Loucy (cell line): ENCODE measurements at regions not wholly inside any gene's neighbourhood (a gene's known extent, or its start where the extent isn't known, plus 50 kb on each side); places are given as distances from the start of the nearest gene placed in this dataset.

Experiments
- H2AFZ ChIP-seq: fragments of 200-600 bp; sonication (generic); 2 replicates; pipeline ENCODE4 v1.6.0; 2016; ENCODE audit warnings: antibody characterized with exemption, mild to moderate bottlenecking, low read length, moderate library complexity
- H3F3A ChIP-seq: fragments of 200-600 bp; 2 replicates; pipeline ENCODE4 v1.6.0; 2016; ENCODE audit warnings: antibody characterized with exemption, low read depth, mild to moderate bottlenecking
- H3K27me3 ChIP-seq: fragments of 200-600 bp; sonication (generic); 2 replicates; pipeline ENCODE4 v1.6.1; 2014; ENCODE audit warnings: low read length, mild to moderate bottlenecking; ENCODE audit not compliant: insufficient read depth, poor library complexity, severe bottlenecking
- H3K36me3 ChIP-seq: fragments of 200-600 bp; sonication (generic); 2 replicates; pipeline ENCODE4 v1.6.1; 2016; ENCODE audit warnings: low read length; ENCODE audit not compliant: insufficient read depth
- H3K4me1 ChIP-seq: fragments of 200-600 bp; sonication (generic); 2 replicates; pipeline ENCODE4 v1.5.1; 2014; ENCODE audit warnings: low read length, mild to moderate bottlenecking; ENCODE audit not compliant: insufficient read depth, poor library complexity, severe bottlenecking
- H3K4me2 ChIP-seq: fragments of 200-600 bp; sonication (generic); 2 replicates; pipeline ENCODE4 v1.6.0; 2014; ENCODE audit warnings: antibody characterized with exemption, low read length, low read depth, mild to moderate bottlenecking; ENCODE audit not compliant: poor library complexity, severe bottlenecking
- H3K4me3 ChIP-seq: fragments of 200-600 bp; sonication (generic); 2 replicates; pipeline ENCODE4 v1.5.1; 2014; ENCODE audit warnings: low read length, mild to moderate bottlenecking, mixed read lengths; ENCODE audit not compliant: poor library complexity, severe bottlenecking
- H3K79me2 ChIP-seq: fragments of 200-600 bp; sonication (generic); 2 replicates; pipeline ENCODE4 v1.6.1; 2014; ENCODE audit warnings: low read length; ENCODE audit not compliant: insufficient read depth
- H3K9ac ChIP-seq: fragments of 200-600 bp; sonication (generic); 2 replicates; pipeline ENCODE4 v1.6.0; 2014; ENCODE audit warnings: mild to moderate bottlenecking, low read depth, low read length, moderate library complexity; ENCODE audit not compliant: poor library complexity, severe bottlenecking
- H3K9me2 ChIP-seq: fragments of 200-600 bp; sonication (generic); replicated peaks from 2 replicates; pipeline ENCODE4 v1.6.1; 2016; ENCODE audit warnings: low read depth, low read length, mixed read lengths
- H3K9me3 ChIP-seq: fragments of 200-600 bp; sonication (generic); 2 replicates; pipeline ENCODE4 v1.6.1; 2014; ENCODE audit warnings: mild to moderate bottlenecking, antibody characterized with exemption, low read length, low read depth; ENCODE audit not compliant: insufficient read depth
- H4K20me1 ChIP-seq: fragments of 200-600 bp; sonication (generic); 2 replicates; pipeline ENCODE4 v1.6.0; 2014; ENCODE audit warnings: antibody characterized with exemption, low read length, mild to moderate bottlenecking; ENCODE audit not compliant: insufficient read depth, poor library complexity, severe bottlenecking
- CTCF ChIP-seq: fragments of 200-600 bp; sonication (generic); conservative IDR thresholded peaks from 2 replicates; pipeline ENCODE4 v1.5.1; 2014; ENCODE audit warnings: mild to moderate bottlenecking, antibody characterized with exemption, low read length
- EZH2phosphoT487 ChIP-seq: fragments of 200-600 bp; IDR thresholded peaks from 2 replicates; pipeline ENCODE4 v1.6.1; 2018; ENCODE audit warnings: antibody characterized with exemption, mild to moderate bottlenecking, moderate library complexity, borderline replicate concordance

GRCh38 chr6:93164781-93165180 lies 254.6 kb downstream of the EPHA7 start:
- H3K36me3 ChIP-seq: no peaks in the 10 kb centered on the region
- H3K27me3 ChIP-seq: no peaks in the 10 kb centered on the region
- H3K4me3 ChIP-seq: no peak overlapping the region
- no peaks in the 10 kb centered on the region for H3K79me2 ChIP-seq
- no peak overlapping the region for H3K9ac ChIP-seq
- no peaks in the 10 kb centered on the region for H3K9me3 ChIP-seq
- no peak for TF ChIP-seq EZH2phosphoT487
- H2AFZ ChIP-seq: no peak overlapping the region
- no peaks in the 10 kb centered on the region for H3K9me2 ChIP-seq
- H4K20me1 ChIP-seq: no peaks in the 10 kb centered on the region
- H3K4me2 ChIP-seq: no peak overlapping the region
- no peaks in the 10 kb centered on the region for H3F3A ChIP-seq
- H3K4me1 ChIP-seq: peaks cover 13% of the 10 kb centered on the region

GRCh38 chr6:93163146-93163545 lies 256.2 kb downstream of the EPHA7 start:
- peaks cover 13% of the 10 kb centered on the region for H3K4me1 ChIP-seq
- no peaks in the 10 kb centered on the region for H3K79me2 ChIP-seq
- peak overlapping the region; percentile 55 for H3K4me2 ChIP-seq
- H3K27me3 ChIP-seq: no peaks in the 10 kb centered on the region
- TF ChIP-seq CTCF (no peak), EZH2phosphoT487 (no peak)
- no peak overlapping the region for H2AFZ ChIP-seq
- H3K9me2 ChIP-seq: no peaks in the 10 kb centered on the region
- no peaks in the 10 kb centered on the region for H3F3A ChIP-seq
- no peaks in the 10 kb centered on the region for H3K36me3 ChIP-seq
- H3K4me3 ChIP-seq: no peak overlapping the region
- no peaks in the 10 kb centered on the region for H3K9me3 ChIP-seq
- no peaks in the 10 kb centered on the region for H4K20me1 ChIP-seq
- H3K9ac ChIP-seq: no peak overlapping the region

GRCh38 chr6:93139408-93140081 lies 279.8 kb downstream of the EPHA7 start:
- no peaks in the 10 kb centered on the region for H3F3A ChIP-seq
- no peaks in the 10 kb centered on the region for H3K79me2 ChIP-seq
- no peak overlapping the region for H3K4me3 ChIP-seq
- H2AFZ ChIP-seq: peak overlapping the region; percentile 73; the same call in 1 of the 2 replicates
- no peaks in the 10 kb centered on the region for H3K27me3 ChIP-seq
- H3K36me3 ChIP-seq: no peaks in the 10 kb centered on the region
- H3K4me1 ChIP-seq: peaks cover 10% of the 10 kb centered on the region
- no peaks in the 10 kb centered on the region for H3K9me2 ChIP-seq
- H3K9me3 ChIP-seq: no peaks in the 10 kb centered on the region
- H4K20me1 ChIP-seq: no peaks in the 10 kb centered on the region
- H3K9ac ChIP-seq: no peak overlapping the region
- peak overlapping the region; percentile 24 for H3K4me2 ChIP-seq
- TF ChIP-seq CTCF: no peak
- no peak for TF ChIP-seq EZH2phosphoT487

GRCh38 chr6:93136111-93136510 lies 283.2 kb downstream of the EPHA7 start:
- H4K20me1 ChIP-seq: no peaks in the 10 kb centered on the region
- H3K9ac ChIP-seq: no peak overlapping the region
- H3K9me2 ChIP-seq: no peaks in the 10 kb centered on the region
- H3K4me2 ChIP-seq: no peak overlapping the region
- H3K4me1 ChIP-seq: peaks cover 10% of the 10 kb centered on the region
- no peaks in the 10 kb centered on the region for H3K27me3 ChIP-seq
- H3K4me3 ChIP-seq: no peak overlapping the region
- TF ChIP-seq EZH2phosphoT487: no peak
- TF ChIP-seq CTCF: no peak
- H2AFZ ChIP-seq: peak overlapping the region; percentile 51; the same call in 1 of the 2 replicates
- H3F3A ChIP-seq: no peaks in the 10 kb centered on the region
- no peaks in the 10 kb centered on the region for H3K79me2 ChIP-seq
- no peaks in the 10 kb centered on the region for H3K9me3 ChIP-seq
- no peaks in the 10 kb centered on the region for H3K36me3 ChIP-seq
